Spleen (tissue), 7 donors: ENCODE measurements at regions not wholly inside any gene's neighbourhood (a gene's known extent, or its start where the extent isn't known, plus 50 kb on each side); places are given as distances from the start of the nearest gene placed in this dataset.

Source experiments
- POLR2A ChIP-seq, 3 donors: fragments of 450-650 bp; IDR thresholded peaks; one replicate each; pipeline ENCODE4 v1.5.1; 2017; ENCODE audit warnings: antibody characterized with exemption in 3 of 3, mild to moderate bottlenecking in 1 of 3
- TF ChIP-seq, protein P1 (sequence below), 11 experiments: fragments of 200-600 bp in 7 of 11; fragments of 450-650 bp in 4 of 11; sonication (generic) in 4 of 11; IDR thresholded peaks in 8 of 11; conservative IDR thresholded peaks in 3 of 11; 1 replicate in 7 of 11; 2 replicates in 4 of 11; pipeline versions ENCODE4 v1.4.0 to v1.8.0; 2016 to 2021; ENCODE audit warnings: antibody characterized with exemption in 11 of 11, inconsistent platforms in 4 of 11, mild to moderate bottlenecking in 1 of 11
- donor health status: DM: no; HTN: no; CAD: no; lungs with moderate emphysema.
- donor health status: DM: no; HTN: no; CAD: no.
- donor health status: DM: no; HTN: no; CAD: no.

DNA sequence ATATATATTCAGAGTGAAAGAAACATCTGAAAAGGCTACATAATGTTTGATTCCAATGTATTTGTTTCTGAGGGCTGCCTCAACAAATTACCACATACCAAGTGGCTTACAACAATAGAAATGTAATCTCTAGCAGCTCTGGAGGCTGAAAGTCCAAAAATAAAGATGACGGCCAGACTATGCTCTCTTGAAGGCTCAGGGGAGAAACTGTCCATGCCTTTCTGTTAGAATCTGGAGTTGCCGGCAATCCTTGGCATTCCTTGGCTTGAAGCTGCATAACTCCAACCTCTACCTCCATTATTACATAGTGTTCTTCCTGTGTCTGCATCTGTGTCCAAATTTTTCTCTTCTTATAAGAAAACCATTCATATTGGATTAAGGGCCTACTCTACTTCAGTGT lies 68.1 kb upstream of the PLEKHG7 start:
- TF ChIP-seq, protein P1, sequence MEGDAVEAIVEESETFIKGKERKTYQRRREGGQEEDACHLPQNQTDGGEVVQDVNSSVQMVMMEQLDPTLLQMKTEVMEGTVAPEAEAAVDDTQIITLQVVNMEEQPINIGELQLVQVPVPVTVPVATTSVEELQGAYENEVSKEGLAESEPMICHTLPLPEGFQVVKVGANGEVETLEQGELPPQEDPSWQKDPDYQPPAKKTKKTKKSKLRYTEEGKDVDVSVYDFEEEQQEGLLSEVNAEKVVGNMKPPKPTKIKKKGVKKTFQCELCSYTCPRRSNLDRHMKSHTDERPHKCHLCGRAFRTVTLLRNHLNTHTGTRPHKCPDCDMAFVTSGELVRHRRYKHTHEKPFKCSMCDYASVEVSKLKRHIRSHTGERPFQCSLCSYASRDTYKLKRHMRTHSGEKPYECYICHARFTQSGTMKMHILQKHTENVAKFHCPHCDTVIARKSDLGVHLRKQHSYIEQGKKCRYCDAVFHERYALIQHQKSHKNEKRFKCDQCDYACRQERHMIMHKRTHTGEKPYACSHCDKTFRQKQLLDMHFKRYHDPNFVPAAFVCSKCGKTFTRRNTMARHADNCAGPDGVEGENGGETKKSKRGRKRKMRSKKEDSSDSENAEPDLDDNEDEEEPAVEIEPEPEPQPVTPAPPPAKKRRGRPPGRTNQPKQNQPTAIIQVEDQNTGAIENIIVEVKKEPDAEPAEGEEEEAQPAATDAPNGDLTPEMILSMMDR (IDR thresholded peaks at IDR 0.05 in 8 of 11, conservative IDR thresholded peaks at IDR 0.05 in 3 of 11) = no peak
- no peak for TF ChIP-seq POLR2A (IDR thresholded peaks at IDR 0.05)
